GM12891 (cell line): ENCODE measurements at regions not wholly inside any gene's neighbourhood (a gene's known extent, or its start where the extent isn't known, plus 50 kb on each side); places are given as distances from the start of the nearest gene placed in this dataset.

ENCODE experiments used
- DNase-seq: peaks from one replicate; pipeline ENCODE4 v3.0.0; 2011; ENCODE audit warnings: low spot score; ENCODE audit not compliant: insufficient read length
- FAIRE-seq: peaks from 2 replicates; lab custom pipeline; 2011; peaks lifted over from hg19 to GRCh38; lab: Jason Lieb, UNC
- PAX5 ChIP-seq: IDR thresholded peaks from 2 replicates; pipeline ENCODE4 v1.6.1; 2011; ENCODE audit warnings: low read length, moderate library complexity, mild to moderate bottlenecking; ENCODE audit not compliant: insufficient read depth, severe bottlenecking
- POLR2A ChIP-seq: IDR thresholded peaks from 2 replicates; pipeline ENCODE4 v1.6.1; 2011; ENCODE audit warnings: low read depth, low read length, control low read depth
- POLR2AphosphoS5 ChIP-seq: IDR thresholded peaks from 2 replicates; pipeline ENCODE4 v1.6.1; 2011; ENCODE audit warnings: low read depth, low read length, control low read depth
- POU2F2 ChIP-seq: IDR thresholded peaks from 2 replicates; pipeline ENCODE4 v1.6.1; 2011; ENCODE audit warnings: low read depth, mild to moderate bottlenecking, control low read depth, low read length, moderate library complexity
- SPI1 ChIP-seq: IDR thresholded peaks from 2 replicates; pipeline ENCODE4 v1.6.1; 2011; ENCODE audit warnings: low read depth, low read length, control low read depth
- TAF1 ChIP-seq: IDR thresholded peaks from 2 replicates; pipeline ENCODE4 v1.6.1; 2011; ENCODE audit warnings: low read depth, low read length, control low read depth

DNA sequence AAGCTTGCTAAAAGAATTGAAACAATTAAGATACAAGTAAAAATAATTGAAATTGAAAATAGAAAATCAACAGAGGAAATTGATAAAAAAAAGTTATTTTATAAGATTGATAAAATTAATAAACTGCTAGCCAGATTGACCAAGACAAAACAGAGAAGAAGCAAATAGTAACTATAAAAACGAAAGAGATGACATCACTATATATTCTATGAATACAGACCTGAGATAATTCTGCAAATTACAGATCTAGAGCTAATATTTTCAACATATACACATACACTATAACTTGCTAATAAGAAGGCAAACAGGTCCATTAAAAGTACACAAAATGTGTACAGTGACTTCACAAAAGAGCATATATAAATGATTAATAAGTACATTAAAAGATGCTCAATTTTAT lies 90.1 kb upstream of the RNPC3 start:
- TF ChIP-seq TAF1 (no peak), POU2F2 (no peak), POLR2A (no peak), PAX5 (no peak), SPI1 (no peak), POLR2AphosphoS5 (no peak)
- FAIRE-seq (no peak), DNase-seq (no peak)

DNA sequence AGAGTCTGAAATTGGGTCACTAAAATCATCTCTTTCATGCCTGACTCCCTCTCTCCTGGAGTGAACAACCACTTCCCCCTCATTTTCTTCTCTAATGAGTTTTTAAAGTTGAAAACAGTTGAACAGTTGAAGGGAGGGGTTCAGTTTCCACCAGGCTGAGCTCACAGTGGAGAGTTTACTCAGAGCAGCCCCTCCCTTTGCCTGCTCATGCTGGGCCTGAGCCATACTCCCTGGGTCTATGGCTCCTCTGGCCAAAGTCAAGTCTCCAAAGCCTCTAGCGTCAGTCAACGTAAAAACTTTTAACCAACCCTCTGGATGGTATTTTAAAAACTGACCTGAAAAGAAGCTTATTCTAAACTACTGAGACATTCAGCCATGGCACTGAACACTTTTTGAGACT lies 100.8 kb upstream of the RNPC3 start:
- no peak for DNase-seq
- FAIRE-seq, result no peak
- TF ChIP-seq POLR2A (no peak), TAF1 (no peak), POLR2AphosphoS5 (no peak), SPI1 (no peak), POU2F2 (no peak), PAX5 (no peak)

DNA sequence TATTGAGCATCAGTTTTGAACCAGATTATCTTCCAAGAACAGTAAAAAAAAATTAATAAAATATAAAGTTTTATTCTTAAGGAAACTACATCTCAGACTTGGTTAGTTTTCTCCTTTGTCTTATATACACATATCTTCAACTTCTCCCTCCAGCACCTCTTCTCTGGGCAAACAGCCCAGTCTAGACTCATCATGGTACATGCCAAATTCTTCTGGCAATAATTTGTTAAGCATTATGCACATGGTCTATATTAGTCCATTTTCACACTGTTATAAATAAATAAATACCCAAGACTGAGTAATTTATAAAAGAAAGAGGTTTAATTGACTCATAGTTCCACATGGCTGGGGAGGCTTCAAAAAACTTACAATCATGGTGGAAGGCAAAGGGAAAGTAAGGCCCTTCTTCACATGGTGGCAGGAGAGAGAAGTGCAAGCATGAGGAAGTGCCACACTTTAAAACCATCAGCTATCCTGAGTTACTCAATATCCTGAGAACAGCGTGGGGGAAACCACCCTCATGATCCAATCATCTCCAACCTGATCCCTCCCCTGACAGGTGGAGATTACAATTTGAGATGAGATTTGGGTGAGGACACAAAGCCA lies 108.7 kb upstream of the RNPC3 start:
- FAIRE-seq (no peak), DNase-seq (no peak)
- TF ChIP-seq TAF1 (no peak), POLR2A (no peak), POLR2AphosphoS5 (no peak), PAX5 (no peak), POU2F2 (no peak), SPI1 (no peak)

DNA sequence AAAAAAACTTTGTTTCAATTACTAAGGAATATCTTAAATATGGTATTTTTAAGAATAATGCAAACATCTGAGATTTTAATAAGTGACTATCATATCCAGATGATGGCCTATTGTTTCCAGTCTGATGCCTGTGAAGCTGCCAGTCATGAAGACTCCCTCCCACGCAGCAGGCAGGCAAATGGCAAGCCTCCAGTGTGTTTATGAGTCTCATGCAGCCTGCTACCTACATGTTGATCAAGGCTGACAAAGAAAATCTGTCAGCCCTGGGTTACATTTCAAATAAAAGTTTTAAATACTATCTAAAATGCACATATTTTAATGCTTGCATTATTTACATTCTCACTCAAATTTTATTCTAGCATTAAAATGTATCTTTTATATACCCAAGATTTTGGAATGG lies 137.6 kb upstream of the RNPC3 start:
- no peak for DNase-seq
- TF ChIP-seq POU2F2 (no peak), TAF1 (no peak), POLR2A (no peak), SPI1 (no peak), PAX5 (no peak), POLR2AphosphoS5 (no peak)
- FAIRE-seq, result no peak

DNA sequence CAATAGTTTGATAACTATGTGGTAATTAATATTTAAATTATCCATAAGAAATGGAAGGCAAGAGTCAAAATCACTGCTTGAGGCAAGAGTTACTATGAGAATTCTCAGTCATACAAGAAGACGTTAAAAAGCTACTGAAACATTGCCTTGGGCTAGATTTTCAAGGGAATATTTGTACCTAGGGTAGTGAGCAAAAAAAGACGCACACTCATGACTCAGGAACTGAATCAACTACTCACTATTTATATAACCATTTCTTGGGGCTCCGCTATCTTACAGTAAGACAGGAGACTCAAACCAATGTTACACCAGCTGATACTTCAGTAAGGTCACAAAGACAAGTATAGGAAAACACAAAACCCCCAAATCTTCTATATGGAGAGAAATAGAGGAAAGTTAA lies 151.5 kb upstream of the RNPC3 start:
- FAIRE-seq (no peak), DNase-seq (no peak)
- TF ChIP-seq POLR2A, result no peak
- no peak for TF ChIP-seq PAX5
- no peak for TF ChIP-seq POU2F2
- TF ChIP-seq POLR2AphosphoS5, result no peak
- no peak for TF ChIP-seq SPI1
- no peak for TF ChIP-seq TAF1

DNA sequence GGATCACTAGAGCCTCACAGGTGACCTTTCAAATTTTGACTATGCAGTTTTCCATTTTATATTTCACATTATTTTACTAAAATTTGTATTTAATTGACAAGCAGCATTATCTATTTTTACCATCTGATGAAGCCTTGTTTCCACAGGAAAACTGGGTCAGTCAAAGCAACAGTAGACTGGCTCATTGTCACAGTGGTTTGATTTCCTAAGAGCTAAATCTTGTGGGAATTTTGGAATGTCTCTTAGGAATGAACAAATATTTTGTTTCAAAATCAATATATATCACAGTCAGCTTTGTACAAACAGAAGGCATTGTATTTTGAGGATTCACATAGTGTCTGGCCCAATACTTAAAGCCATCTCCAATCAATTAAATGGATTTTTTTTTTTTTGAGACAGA lies 152.6 kb upstream of the RNPC3 start:
- TF ChIP-seq POU2F2, result no peak
- TF ChIP-seq SPI1, result no peak
- no peak for TF ChIP-seq TAF1
- TF ChIP-seq PAX5, result no peak
- TF ChIP-seq POLR2AphosphoS5, result no peak
- TF ChIP-seq POLR2A, result no peak
- no peak for DNase-seq
- no peak for FAIRE-seq

DNA sequence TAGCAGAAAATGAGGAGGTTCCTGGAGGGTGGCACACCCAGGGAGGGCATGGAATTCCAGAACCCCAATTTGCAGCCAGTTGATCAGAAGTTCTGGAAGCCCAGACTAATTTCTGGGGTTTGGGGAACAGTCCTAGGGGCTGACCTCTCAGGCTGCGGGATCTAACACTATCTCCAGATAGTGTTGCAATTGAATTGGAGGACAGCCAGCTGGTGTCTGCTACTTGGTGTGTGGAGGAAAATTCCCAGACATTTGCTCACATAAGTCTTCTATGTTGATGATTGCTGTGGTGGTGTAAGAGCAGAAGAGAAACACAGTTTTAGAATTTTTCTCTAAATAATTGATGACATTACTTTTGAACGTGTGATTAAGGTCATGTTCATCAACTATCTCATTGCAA lies 154.3 kb upstream of the RNPC3 start:
- FAIRE-seq (no peak), DNase-seq (no peak)
- no peak for TF ChIP-seq SPI1
- no peak for TF ChIP-seq POLR2A
- no peak for TF ChIP-seq POU2F2
- no peak for TF ChIP-seq PAX5
- no peak for TF ChIP-seq TAF1
- no peak for TF ChIP-seq POLR2AphosphoS5

DNA sequence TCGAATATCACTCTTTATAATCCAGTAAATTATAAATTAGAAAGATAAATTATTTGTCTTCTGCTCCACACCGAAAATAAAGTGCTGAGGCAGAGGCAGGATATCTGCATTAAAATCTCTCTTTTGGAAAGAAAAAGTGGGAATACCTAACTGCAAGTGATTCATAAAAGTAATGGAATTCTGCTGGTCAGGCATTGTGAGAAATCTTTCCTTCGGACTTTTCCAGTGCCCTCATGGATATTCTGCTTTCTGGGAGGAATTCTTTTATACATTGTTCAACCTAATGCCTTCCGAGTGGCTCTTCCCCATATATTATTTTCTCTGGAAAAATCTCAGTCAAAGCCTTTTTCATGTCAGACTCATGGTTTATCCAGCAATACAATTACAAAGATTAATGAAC lies 158.3 kb upstream of the RNPC3 start:
- DNase-seq (no peak), FAIRE-seq (no peak)
- TF ChIP-seq POLR2A (no peak), SPI1 (no peak), PAX5 (no peak)

DNA sequence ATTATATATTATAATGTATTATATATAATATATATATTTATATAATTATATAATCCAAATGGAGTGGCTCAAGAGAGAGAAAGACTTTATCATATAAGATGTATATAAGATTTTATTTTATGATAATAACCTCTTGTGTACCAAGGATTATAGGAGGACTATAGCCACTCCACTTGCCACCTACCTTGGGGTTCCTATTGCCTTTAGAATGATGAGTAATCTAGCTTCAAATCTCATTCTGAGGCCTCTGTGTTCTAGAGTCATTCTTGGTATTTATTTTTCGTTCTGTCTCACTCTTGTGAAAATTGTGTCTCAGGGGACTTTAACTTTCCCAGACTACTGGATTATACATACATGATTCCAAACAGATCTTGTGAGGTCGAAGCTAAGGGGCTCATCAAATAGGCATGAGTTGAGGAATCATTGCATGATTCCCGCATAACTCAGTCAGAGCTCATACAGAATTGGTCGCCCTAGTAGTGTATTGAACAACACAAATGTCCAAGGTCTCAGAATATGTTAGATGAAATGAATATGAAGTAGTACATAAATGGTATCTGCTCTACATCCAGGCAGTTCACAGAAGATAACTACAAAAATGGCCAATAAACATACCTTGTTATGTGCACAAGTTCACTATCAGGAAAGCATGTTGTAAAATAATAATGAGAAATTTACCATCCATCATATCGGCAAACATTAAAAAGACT lies 159.5 kb upstream of the RNPC3 start:
- TF ChIP-seq POLR2AphosphoS5 (no peak), SPI1 (no peak), TAF1 (no peak), POLR2A (no peak), POU2F2 (no peak), PAX5 (no peak)
- FAIRE-seq (no peak), DNase-seq (no peak)

DNA sequence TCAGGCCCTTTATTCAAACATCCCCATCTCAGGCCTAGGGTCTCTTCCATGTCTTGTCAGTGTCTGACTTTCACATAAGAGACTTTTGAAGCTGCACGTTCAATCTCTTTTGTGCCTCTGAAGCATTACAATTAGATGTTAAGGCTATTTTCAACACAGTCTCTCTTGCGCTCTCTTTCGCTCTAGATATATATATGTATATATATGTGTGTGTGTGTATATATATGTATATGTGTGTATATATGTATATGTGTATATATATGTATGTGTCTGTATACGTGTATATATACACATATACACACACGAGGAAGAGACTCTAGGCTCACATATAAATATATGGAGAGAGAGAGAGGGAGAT lies 162.5 kb upstream of the RNPC3 start:
- no peak for DNase-seq
- no peak for TF ChIP-seq POLR2A
- no peak for TF ChIP-seq SPI1
- no peak for TF ChIP-seq PAX5
- TF ChIP-seq POLR2AphosphoS5, result no peak
- no peak for TF ChIP-seq TAF1
- no peak for TF ChIP-seq POU2F2
- FAIRE-seq, result no peak
